H9 (cell line): ENCODE measurements at regions not wholly inside any gene's neighbourhood (a gene's known extent, or its start where the extent isn't known, plus 50 kb on each side); places are given as distances from the start of the nearest gene placed in this dataset.

Source experiments
- DNase-seq: peaks from one replicate; pipeline ENCODE4 v3.0.0-alpha.2; 2017
- H2AFZ ChIP-seq: one replicate; pipeline ENCODE4 v1.6.1; 2013; ENCODE audit warnings: mild to moderate bottlenecking, low read length, control low read depth, moderate library complexity
- H2AK5ac ChIP-seq: 2 replicates; pipeline ENCODE4 v1.6.1; 2013; ENCODE audit warnings: low read length, control low read depth, mixed read lengths; ENCODE audit not compliant: insufficient read length
- H2BK120ac ChIP-seq: one replicate; pipeline ENCODE4 v1.6.1; 2013; ENCODE audit warnings: low read depth, mild to moderate bottlenecking, low read length, control low read depth, inconsistent platforms; ENCODE audit not compliant: poor library complexity, severe bottlenecking
- H2BK12ac ChIP-seq: 2 replicates; pipeline ENCODE4 v1.6.1; 2013; ENCODE audit warnings: low read length, control low read depth, mixed read lengths, low read depth; ENCODE audit not compliant: insufficient read length
- H2BK15ac ChIP-seq: 2 replicates; pipeline ENCODE4 v1.6.1; 2013; ENCODE audit warnings: low read depth, low read length, control low read depth
- H2BK20ac ChIP-seq: one replicate; pipeline ENCODE4 v1.6.1; 2013; ENCODE audit warnings: low read depth, mild to moderate bottlenecking, low read length, control low read depth, inconsistent platforms; ENCODE audit not compliant: poor library complexity, severe bottlenecking
- H2BK5ac ChIP-seq: 2 replicates; pipeline ENCODE4 v1.6.1; 2013; ENCODE audit warnings: low read length, control low read depth, mixed read lengths; ENCODE audit not compliant: insufficient read length
- H3K14ac ChIP-seq: 2 replicates; pipeline ENCODE4 v1.6.1; 2013; ENCODE audit warnings: low read length, control low read depth; ENCODE audit not compliant: insufficient read depth
- H3K18ac ChIP-seq: 2 replicates; pipeline ENCODE4 v1.6.1; 2013; ENCODE audit warnings: low read depth, mild to moderate bottlenecking, mixed read lengths, low read length, control low read depth; ENCODE audit not compliant: insufficient read length
- H3K23ac ChIP-seq: 2 replicates; pipeline ENCODE4 v1.6.1; 2013; ENCODE audit warnings: low read length, control low read depth, mixed read lengths, low read depth; ENCODE audit not compliant: insufficient read length
- H3K23me2 ChIP-seq: 2 replicates; pipeline ENCODE4 v1.6.1; 2013; ENCODE audit warnings: low read depth, mild to moderate bottlenecking, mixed read lengths, low read length, control low read depth; ENCODE audit not compliant: insufficient read length, poor library complexity, severe bottlenecking
- H3K27ac ChIP-seq: 2 replicates; pipeline ENCODE4 v1.5.1; 2013; ENCODE audit warnings: low read length, control low read depth, mixed read lengths, low read depth; ENCODE audit not compliant: insufficient read length
- H3K27me3 ChIP-seq: 2 replicates; pipeline ENCODE4 v1.6.1; 2013; ENCODE audit warnings: low read length, control low read depth, inconsistent platforms; ENCODE audit not compliant: insufficient read depth
- H3K4ac ChIP-seq: 2 replicates; pipeline ENCODE4 v1.6.1; 2013; ENCODE audit warnings: low read depth, mild to moderate bottlenecking, control low read depth, inconsistent platforms, low read length, moderate library complexity
- H3K4me1 ChIP-seq: 2 replicates; pipeline ENCODE4 v1.6.1; 2013; ENCODE audit warnings: low read length, control low read depth, inconsistent platforms; ENCODE audit not compliant: insufficient read depth
- H3K4me2 ChIP-seq: 2 replicates; pipeline ENCODE4 v1.6.1; 2013; ENCODE audit warnings: low read length, control low read depth, mixed read lengths; ENCODE audit not compliant: insufficient read length, insufficient read depth
- H3K56ac ChIP-seq: 2 replicates; pipeline ENCODE4 v1.6.1; 2013; ENCODE audit warnings: low read depth, mild to moderate bottlenecking, mixed read lengths, low read length, control low read depth; ENCODE audit not compliant: insufficient read length
- H3K79me1 ChIP-seq: 2 replicates; pipeline ENCODE4 v1.6.1; 2013; ENCODE audit warnings: low read depth, mild to moderate bottlenecking, moderate library complexity, low read length, control low read depth, inconsistent platforms; ENCODE audit not compliant: insufficient read depth, poor library complexity, severe bottlenecking
- H3K79me2 ChIP-seq: 2 replicates; pipeline ENCODE4 v1.6.1; 2013; ENCODE audit warnings: low read length, control low read depth, inconsistent platforms; ENCODE audit not compliant: insufficient read depth
- H3K9ac ChIP-seq: 2 replicates; pipeline ENCODE4 v1.6.1; 2013; ENCODE audit warnings: low read length, control low read depth, mixed read lengths; ENCODE audit not compliant: insufficient read length; ENCODE audit errors: extremely low read depth
- H3K9me3 ChIP-seq: one replicate; pipeline ENCODE4 v1.6.1; 2013; ENCODE audit warnings: low read depth, low read length, inconsistent platforms; ENCODE audit not compliant: control insufficient read depth
- H3T11ph ChIP-seq: one replicate; pipeline ENCODE4 v1.6.1; 2013; ENCODE audit warnings: mild to moderate bottlenecking, low read length, control low read depth, inconsistent platforms
- H4K20me1 ChIP-seq: one replicate; pipeline ENCODE4 v1.6.1; 2013; ENCODE audit not compliant: control insufficient read depth, insufficient read length, insufficient read depth
- H4K5ac ChIP-seq: 2 replicates; pipeline ENCODE4 v1.6.1; 2013; ENCODE audit warnings: low read depth, mild to moderate bottlenecking, mixed read lengths, low read length, control low read depth; ENCODE audit not compliant: insufficient read length
- H4K8ac ChIP-seq: replicated peaks from 2 replicates; pipeline ENCODE4 v1.6.1; 2013; ENCODE audit warnings: low read length, control low read depth, mixed read lengths, low read depth; ENCODE audit not compliant: insufficient read length
- H4K91ac ChIP-seq: 2 replicates; pipeline ENCODE4 v1.6.1; 2013; ENCODE audit warnings: low read depth, mild to moderate bottlenecking, moderate library complexity, mixed read lengths, low read length, control low read depth; ENCODE audit not compliant: insufficient read length
- H3K27ac Mint-ChIP-seq, 3 experiments: 2 replicates in 2 of 3; 3 replicates in 1 of 3; pipeline ENCODE4 v1.8.0; 2020 to 2021; ENCODE audit warnings: mixed read lengths in 3 of 3, mild to moderate bottlenecking in 1 of 3, moderate library complexity in 1 of 3
- H3K27me3 Mint-ChIP-seq: 2 replicates; pipeline ENCODE4 v1.8.0; 2021; ENCODE audit warnings: low read depth, mild to moderate bottlenecking, moderate library complexity, mixed read lengths
- H3K36me3 Mint-ChIP-seq, 3 experiments: 2 replicates in 2 of 3; 3 replicates in 1 of 3; pipeline ENCODE4 v1.8.0; 2020 to 2021; ENCODE audit warnings: low read depth in 3 of 3, mixed read lengths in 3 of 3; ENCODE audit not compliant: insufficient read depth in 1 of 3
- H3K4me1 Mint-ChIP-seq, 2 experiments: 2 replicates each; pipeline ENCODE4 v1.8.0; 2020; ENCODE audit warnings: mixed read lengths in 2 of 2
- H3K4me3 Mint-ChIP-seq, 2 experiments: 2 replicates in 1 of 2; 3 replicates in 1 of 2; pipeline ENCODE4 v1.8.0; 2020 to 2021; ENCODE audit warnings: mild to moderate bottlenecking in 2 of 2, mixed read lengths in 2 of 2, moderate library complexity in 1 of 2
- H3K9me3 Mint-ChIP-seq, 2 experiments: 2 replicates in 1 of 2; 3 replicates in 1 of 2; pipeline ENCODE4 v1.8.0; 2020; ENCODE audit warnings: mild to moderate bottlenecking in 2 of 2, mixed read lengths in 2 of 2, moderate library complexity in 1 of 2
- WGBS: extraction: QIAGEN DNeasy Blood & Tissue Kit; methylation state at CpG from one replicate; pipeline ENCODE4 v1.1.7; 2013; ENCODE audit warnings: missing lambda C conversion rate, low lambda C conversion rate, mixed read lengths; ENCODE audit not compliant: insufficient read length; ENCODE audit errors: extremely low coverage; 5-methylcytosine and 5-hydroxymethylcytosine counted together
- TF ChIP-seq, protein P1 (sequence below): fragments of 200-600 bp; sonication (generic); conservative IDR thresholded peaks from 3 replicates; pipeline ENCODE4 v1.8.0; 2021; ENCODE audit warnings: antibody characterized with exemption, mild to moderate bottlenecking

DNA sequence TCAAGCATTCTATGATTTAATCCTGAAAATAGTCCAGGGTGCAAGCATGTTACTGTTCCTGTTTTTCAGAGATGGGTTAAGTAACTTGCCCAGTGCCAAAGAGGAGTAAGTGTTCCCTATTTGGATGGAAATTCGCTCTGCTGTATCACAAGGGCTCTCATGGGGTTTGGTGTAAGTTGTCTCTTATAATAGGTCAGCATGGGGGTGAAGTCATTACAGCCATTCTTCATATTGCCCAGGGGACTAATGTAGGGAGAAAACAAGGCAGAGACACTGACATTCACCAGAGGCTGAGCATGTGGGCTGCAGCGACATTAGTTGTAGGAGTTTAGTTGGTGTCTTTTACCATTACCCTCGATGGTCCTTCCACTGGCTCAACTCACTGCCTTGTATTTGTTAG, 142.1 kb upstream of the GLRA1 start:
- WGBS, result no CpG with 5 or more reads among the region's 3 CpGs
- no peak overlapping the region for H2BK120ac ChIP-seq
- H3T11ph ChIP-seq, result no peak overlapping the region
- H2BK5ac ChIP-seq, result no peak overlapping the region
- H2AK5ac ChIP-seq, result no peak overlapping the region
- no peak overlapping the region for H2BK20ac ChIP-seq
- Mint-ChIP-seq H3K27me3 (peaks cover 4% of the 10 kb centered on the region; the same call in 1 of the 2 replicates), H3K9me3 (no peaks in the 10 kb centered on the region), H3K4me3 (no peak overlapping the region), H3K27ac (no peak overlapping the region), H3K36me3 (no peaks in the 10 kb centered on the region; a peak in 1 of 7 replicates), H3K4me1 (peaks cover 13 to 16% of the 10 kb centered on the region in 2 experiments)
- H2BK15ac ChIP-seq, result no peak overlapping the region
- no peak overlapping the region for H3K14ac ChIP-seq
- H3K4me1 ChIP-seq, result no peaks in the 10 kb centered on the region
- H3K56ac ChIP-seq, result no peak overlapping the region
- H3K23ac ChIP-seq, result no peak overlapping the region
- H3K9me3 ChIP-seq, result no peaks in the 10 kb centered on the region
- no peak overlapping the region for H4K8ac ChIP-seq
- no peak overlapping the region for H2BK12ac ChIP-seq
- H3K79me1 ChIP-seq, result no peaks in the 10 kb centered on the region
- no peaks in the 10 kb centered on the region for H4K20me1 ChIP-seq
- no peaks in the 10 kb centered on the region for H3K79me2 ChIP-seq
- no peak overlapping the region for H3K18ac ChIP-seq
- no peaks in the 10 kb centered on the region for H3K27me3 ChIP-seq
- no peak overlapping the region for H3K27ac ChIP-seq
- no peak for DNase-seq
- no peak overlapping the region for H3K9ac ChIP-seq
- no peak overlapping the region for H4K5ac ChIP-seq
- no peak overlapping the region for H3K4ac ChIP-seq
- no peak overlapping the region for H3K4me2 ChIP-seq
- TF ChIP-seq, protein P1, sequence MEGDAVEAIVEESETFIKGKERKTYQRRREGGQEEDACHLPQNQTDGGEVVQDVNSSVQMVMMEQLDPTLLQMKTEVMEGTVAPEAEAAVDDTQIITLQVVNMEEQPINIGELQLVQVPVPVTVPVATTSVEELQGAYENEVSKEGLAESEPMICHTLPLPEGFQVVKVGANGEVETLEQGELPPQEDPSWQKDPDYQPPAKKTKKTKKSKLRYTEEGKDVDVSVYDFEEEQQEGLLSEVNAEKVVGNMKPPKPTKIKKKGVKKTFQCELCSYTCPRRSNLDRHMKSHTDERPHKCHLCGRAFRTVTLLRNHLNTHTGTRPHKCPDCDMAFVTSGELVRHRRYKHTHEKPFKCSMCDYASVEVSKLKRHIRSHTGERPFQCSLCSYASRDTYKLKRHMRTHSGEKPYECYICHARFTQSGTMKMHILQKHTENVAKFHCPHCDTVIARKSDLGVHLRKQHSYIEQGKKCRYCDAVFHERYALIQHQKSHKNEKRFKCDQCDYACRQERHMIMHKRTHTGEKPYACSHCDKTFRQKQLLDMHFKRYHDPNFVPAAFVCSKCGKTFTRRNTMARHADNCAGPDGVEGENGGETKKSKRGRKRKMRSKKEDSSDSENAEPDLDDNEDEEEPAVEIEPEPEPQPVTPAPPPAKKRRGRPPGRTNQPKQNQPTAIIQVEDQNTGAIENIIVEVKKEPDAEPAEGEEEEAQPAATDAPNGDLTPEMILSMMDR, result no peak
- H3K23me2 ChIP-seq, result no peaks in the 10 kb centered on the region
- no peak overlapping the region for H4K91ac ChIP-seq
- H2AFZ ChIP-seq, result no peak overlapping the region
